B cell (primary cell): ENCODE measurements at regions not wholly inside any gene's neighbourhood (a gene's known extent, or its start where the extent isn't known, plus 50 kb on each side); places are given as distances from the start of the nearest gene placed in this dataset.

Source experiments
- EZH2 ChIP-seq: IDR thresholded peaks from 2 replicates; pipeline ENCODE4 v1.6.1; 2012; ENCODE audit warnings: borderline replicate concordance, low read depth, mild to moderate bottlenecking, moderate library complexity, low read length; ENCODE audit not compliant: insufficient read depth, poor library complexity, severe bottlenecking
- TF ChIP-seq, protein P1 (sequence below): fragments of 200-600 bp; IDR thresholded peaks from one replicate; pipeline ENCODE4 v1.8.0; 2022; ENCODE audit warnings: antibody characterized with exemption, mild to moderate bottlenecking

DNA sequence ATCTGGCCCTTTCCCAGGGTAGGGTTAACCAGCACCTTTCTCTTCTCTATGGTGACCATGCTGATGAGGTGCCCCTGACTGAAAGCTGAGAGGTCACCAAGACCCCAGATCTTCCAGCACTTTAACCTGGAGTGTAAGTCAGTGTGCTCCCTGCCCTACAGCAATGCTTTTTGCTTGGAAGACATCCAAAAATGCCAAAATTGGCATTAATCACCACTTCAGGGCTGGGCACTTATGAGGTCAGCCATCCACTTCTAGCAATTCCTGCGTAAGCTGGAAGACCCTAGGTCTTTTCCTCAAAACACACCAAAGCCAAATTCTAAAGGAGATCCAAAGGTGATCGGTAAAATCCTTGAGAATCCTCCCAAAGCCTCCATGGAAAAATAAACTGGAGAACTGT, 81.2 kb upstream of the LOC128125822 start:
- TF ChIP-seq, protein P1, sequence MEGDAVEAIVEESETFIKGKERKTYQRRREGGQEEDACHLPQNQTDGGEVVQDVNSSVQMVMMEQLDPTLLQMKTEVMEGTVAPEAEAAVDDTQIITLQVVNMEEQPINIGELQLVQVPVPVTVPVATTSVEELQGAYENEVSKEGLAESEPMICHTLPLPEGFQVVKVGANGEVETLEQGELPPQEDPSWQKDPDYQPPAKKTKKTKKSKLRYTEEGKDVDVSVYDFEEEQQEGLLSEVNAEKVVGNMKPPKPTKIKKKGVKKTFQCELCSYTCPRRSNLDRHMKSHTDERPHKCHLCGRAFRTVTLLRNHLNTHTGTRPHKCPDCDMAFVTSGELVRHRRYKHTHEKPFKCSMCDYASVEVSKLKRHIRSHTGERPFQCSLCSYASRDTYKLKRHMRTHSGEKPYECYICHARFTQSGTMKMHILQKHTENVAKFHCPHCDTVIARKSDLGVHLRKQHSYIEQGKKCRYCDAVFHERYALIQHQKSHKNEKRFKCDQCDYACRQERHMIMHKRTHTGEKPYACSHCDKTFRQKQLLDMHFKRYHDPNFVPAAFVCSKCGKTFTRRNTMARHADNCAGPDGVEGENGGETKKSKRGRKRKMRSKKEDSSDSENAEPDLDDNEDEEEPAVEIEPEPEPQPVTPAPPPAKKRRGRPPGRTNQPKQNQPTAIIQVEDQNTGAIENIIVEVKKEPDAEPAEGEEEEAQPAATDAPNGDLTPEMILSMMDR, result no peak
- no peak for TF ChIP-seq EZH2
